ENCODE measurements at regions not wholly inside any gene's neighbourhood (a gene's known extent, or its start where the extent isn't known, plus 50 kb on each side); places are given as distances from the start of the nearest gene placed in this dataset.
A peak's percentile ranks its signal among the peaks of the same experiment; 100 is the strongest.

DNA sequence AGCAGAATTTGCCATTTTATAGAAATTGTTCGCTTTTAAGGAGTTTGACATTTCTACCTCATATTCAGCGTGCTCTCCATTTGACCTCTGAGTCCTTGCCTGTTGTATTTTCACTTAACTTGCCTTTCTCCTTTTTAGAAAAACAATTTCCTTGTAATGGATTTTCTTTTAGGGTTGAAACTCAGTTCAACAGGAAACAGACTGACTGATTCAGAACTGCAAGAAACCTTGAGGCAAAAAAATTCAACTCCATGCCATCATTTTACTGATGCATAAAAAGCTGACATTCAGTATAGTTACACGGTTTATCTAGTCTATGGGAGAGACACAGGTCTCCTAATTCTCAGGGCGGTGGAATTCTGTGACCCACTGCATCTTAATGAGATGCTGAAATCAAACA is 59.8 kb downstream of the MRPS30 start:
- peak in 1 of 4 donors; percentile 14 for DNase-seq (ENCODE audit: low read depth in 4 of 4, low spot score in 3 of 4)

DNA sequence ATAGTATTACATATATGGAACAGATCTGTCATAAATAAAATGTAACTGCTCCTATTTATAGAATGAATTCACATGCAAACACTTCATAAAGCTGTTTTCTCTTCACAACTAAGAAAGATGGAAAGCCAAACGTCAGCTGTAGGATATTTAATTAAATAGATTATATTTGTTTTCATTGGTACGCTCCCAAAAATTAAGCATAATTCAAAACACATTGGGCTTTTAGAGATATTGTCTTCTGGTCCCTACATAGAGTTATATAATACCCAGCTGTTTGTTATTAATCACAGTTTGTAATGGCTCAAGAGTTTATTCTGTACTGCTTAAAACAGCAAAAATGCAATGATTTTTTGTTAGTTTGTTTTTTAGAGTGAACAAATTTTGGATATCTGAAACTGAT is 61.2 kb downstream of the MRPS30 start:
- DNase-seq (ENCODE audit: low read depth in 4 of 4, low spot score in 3 of 4) = peak; percentile 13 to 38 (median 26)

DNA sequence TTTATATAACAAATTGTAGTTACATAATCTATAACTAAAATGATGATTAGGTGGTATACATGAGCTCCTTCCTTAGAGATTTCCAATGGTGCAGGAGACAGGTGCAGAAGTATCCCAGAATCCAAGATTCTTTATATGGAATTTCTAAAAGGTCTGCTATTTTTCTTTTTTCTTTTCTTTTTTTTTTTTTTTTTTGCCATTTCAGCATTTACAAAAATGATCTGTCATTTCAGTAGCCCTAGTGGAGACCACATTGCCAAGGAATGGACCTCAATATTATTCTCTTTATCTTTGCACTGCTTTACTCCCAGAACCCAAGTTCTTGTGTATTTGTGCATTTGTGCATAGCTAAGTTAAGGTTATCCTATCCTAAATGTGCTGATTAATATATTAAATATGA is 61.7 kb downstream of the MRPS30 start:
- DNase-seq (ENCODE audit: low read depth in 4 of 4, low spot score in 3 of 4) = no peak

DNA sequence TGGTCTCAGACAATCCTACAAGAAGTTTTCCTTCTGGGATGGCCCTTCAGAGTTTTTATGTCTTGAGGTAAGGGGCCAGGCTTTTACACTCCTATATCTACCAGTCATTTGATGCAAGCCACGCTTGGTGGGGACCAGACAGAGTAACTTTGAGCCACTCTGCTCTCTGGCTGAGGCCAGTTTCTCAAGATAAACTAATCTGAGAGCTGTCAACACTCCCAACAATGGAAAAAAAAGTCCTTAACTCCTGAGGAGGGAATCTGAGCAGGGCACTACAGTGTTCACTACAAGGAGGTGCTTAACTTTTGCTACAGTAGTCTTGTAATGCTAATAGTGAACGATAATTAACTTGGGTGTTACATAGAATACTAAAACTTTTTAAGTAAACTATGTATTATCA is 62.7 kb downstream of the MRPS30 start:
- no peak for DNase-seq (ENCODE audit: low read depth in 4 of 4, low spot score in 3 of 4)

DNA sequence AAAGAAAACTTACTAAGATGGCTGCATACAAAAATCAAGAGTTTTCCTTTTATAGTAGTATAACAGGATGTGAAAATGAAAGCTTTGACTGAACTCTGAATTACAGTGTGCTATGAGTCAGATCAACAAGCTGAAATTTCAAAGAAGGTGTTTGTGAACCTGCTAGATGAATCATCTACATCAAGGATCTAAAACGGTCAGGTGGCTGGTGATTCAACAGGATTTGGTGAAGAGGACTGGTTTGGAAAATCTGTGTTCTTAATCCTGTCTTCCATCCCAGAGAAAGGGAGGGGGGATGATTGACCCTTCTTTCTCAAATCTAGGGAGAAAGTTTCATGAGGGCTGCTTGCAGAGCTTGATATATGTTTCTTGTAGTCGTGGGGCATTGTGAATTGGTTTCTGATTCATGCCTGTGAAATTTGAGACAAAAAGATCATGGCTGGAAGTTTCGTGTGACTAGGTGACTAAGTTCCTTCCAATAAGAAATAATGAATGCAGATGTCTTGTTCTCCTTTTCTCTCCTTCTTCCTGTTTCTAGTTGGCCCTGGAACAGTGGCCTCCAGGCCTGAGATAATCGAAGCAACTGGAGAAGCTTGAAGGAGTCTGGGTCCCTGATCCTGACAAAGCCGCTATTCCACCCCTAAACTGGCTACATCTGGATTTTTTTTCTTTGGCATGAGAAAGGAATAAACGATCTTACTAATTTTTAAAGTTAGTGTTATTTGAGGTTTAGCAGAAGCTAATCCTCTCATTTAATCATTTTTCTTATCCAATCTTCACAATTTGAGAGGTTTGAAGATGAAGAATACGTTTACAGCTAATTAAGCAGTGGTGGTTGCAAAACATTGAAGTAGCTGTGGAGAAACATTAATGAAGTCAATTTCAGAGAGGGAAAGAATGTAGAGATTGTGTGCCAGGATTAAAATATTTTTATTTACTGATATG is 67.2 kb downstream of the MRPS30 start:
- no peak for DNase-seq (ENCODE audit: low read depth in 4 of 4, low spot score in 3 of 4)

DNA sequence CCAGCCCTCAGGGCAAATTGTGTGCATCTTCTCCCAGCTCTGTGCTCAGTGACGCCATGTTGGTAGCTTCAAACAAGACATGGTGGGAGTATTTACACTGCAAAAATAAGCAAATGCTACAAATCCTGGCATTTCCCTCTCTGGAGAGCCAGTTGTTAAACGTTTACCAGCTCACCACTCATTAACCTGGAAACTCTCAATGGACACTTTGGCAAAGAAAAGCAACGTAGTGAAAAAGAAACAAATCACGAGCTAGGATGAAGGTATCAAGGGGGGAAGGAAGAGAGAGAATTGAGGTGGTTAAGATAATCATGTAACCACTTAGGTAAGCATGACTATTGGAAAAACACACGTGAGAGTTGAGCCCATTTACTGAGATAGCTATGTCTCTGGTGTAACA is 72.5 kb downstream of the MRPS30 start:
- DNase-seq (ENCODE audit: low read depth in 4 of 4, low spot score in 3 of 4) = no peak

DNA sequence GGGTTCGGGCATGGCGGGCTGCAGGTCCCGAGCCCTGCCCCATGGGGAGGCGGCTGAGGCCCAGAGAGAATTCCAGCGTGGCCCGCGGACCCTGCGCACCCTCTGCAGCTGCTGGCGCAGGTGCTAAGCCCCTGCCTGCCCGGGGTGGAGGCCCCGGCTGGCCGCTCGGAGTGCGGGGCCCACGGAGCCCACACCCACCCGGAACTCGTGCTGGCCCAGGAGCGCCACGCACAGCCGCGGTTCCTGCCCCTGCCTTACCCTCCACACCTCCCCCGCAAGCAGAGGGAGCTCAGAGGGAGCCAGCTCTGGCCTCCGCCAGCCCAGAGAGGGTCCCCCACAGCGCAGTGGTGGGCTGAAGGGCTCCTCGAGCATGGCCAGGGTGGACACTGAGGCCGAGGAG is 75.3 kb downstream of the MRPS30 start:
- no peak for DNase-seq (ENCODE audit: low read depth in 4 of 4, low spot score in 3 of 4)

DNA sequence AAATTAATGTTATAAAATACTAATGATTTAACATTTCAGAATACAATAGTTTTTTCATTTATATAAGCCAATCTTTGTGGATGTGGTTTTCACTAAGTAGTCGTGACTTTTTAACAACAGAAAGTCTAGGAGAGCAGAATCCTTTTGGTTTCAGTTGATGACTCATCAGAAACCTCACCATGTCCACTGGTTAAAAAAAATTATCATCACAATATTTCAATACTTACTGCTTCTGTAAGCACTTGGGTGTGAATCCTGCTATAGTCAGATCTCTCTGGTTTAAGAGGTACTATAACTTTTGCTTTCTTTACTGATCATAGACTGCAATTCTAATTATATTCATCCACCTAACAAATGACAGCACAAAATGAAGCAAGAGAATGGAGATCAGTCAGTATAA is 77.2 kb downstream of the MRPS30 start:
- no peak for DNase-seq (ENCODE audit: low read depth in 4 of 4, low spot score in 3 of 4)

DNA sequence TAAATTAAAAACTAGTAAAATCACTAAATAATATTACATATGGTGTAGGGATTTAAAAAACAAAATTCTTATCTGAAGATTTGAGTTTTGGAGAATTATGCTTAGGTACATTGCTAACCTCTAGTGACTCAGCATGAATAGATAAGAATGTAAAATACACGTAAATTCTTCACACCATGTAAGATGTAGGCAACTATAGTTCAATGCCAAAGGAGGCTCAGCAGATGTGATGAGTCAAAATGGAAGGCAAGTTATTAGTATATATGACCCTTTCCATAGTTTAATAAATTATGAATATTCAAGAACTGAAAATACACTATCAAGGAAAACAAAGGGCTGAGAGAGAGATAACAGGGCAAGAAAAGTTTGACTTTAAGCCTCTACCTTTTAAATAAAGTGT is 79.0 kb downstream of the MRPS30 start:
- DNase-seq (ENCODE audit: low read depth in 4 of 4, low spot score in 3 of 4) = no peak

DNA sequence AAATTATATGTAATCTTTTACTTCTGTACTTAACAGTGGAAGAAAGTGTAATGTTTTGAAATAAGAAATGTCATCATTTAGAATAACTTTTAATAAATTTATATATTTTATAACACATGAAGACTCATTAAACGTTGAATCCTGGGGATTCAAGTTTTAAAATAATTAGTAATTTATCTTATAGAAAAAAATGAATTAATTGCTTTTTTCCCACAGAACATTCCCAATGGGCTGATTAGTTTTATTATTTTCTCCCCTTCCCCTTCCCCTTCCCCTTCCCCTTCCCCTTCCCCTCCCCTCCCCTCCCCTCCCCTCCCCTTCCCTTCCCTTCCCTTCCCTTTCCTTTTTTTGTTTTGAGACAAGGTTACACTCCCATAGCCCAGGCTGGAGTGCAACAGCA is 79.7 kb downstream of the MRPS30 start:
- DNase-seq (ENCODE audit: low read depth in 4 of 4, low spot score in 3 of 4) = no peak

DNA sequence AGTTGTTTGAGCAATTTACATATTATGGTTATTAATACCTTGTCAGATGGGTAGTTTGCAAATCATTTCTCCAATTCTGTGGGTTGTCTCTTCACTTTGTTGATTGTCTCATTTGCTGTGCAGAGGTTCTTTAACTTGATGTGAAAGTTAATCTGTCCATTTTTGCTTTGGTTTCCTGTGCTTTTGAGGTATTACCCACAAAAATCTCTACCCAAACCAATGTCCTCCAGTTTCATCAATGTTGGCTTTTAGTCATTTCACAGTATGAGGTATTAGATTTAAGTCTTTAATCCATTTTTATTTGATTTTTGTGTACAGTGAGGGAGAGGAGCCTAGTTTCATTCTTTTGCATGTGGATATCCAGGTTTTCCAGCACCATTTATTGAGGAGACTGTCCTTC is 82.4 kb downstream of the MRPS30 start:
- no peak for DNase-seq (ENCODE audit: low read depth in 4 of 4, low spot score in 3 of 4)

DNA sequence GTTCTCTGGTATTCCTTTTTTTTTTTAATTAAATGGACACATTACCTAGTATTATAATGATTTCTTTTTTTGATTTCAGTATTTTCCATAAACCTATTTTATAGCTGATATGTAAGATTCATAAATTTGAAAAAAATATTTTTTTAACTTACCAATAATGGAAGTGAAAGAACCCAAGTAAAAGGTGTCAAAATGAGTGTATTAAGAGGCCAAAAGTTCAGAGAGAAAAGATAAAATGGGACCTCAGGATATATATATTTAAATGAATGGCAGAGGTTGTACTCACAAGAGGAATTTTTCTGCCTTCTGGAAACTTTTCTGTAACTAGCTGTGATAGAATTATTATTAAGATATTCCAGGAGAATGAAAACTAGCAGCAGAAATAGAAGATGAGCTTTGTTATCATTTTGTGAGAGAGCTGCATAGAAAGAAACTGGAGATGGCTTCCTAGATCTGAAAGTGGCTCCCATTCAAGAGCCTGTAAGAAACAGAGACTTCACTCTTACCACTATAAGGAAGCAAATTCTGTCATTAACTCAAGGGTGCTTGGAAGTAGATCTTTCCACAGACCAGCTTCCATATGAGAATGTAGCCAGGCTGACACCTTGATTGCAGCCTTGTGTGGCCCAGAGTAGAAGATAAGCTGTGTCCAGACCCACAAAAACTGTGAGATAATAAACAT is 91.7 kb downstream of the MRPS30 start:
- DNase-seq (ENCODE audit: low read depth in 4 of 4, low spot score in 3 of 4) = no peak

DNA sequence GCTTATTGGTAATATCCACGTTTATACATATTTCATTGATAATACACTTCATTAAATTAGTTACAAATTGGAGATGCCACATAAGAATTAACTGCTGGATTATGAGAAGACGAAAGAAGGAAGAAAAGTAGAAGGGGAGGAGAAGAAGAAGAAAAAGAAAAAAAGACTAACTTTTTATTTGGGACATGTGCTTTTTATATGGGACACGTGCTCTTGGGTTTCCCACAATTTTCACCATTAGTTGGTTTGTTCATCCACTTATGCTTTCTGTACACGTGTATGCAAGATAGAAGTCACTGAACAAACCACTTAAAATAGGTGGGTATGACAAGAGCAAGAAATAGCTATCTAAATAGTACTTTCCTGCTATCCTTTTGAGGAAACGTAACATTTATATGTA is 98.6 kb downstream of the MRPS30 start:
- no peak for DNase-seq (ENCODE audit: low read depth in 4 of 4, low spot score in 3 of 4)

DNA sequence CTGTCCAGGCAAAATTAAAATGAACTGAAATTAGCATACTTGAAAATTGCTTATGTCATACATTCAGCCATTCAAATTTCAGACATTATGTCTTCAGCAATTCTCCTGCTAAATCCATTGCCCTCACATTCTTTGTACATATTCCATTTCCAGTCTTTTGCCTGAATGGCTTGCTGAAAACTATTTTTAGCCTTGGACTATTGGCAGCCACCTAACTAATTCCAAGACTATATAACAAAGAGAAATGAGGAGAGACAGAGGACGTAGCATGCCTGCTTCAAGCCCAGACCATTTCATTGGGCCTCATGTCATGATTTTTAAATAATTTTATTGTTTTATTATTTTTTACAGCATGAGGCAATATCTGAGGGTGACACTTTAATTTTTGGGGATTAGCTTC is 100.3 kb downstream of the MRPS30 start:
- DNase-seq (ENCODE audit: low read depth in 4 of 4, low spot score in 3 of 4) = no peak

DNA sequence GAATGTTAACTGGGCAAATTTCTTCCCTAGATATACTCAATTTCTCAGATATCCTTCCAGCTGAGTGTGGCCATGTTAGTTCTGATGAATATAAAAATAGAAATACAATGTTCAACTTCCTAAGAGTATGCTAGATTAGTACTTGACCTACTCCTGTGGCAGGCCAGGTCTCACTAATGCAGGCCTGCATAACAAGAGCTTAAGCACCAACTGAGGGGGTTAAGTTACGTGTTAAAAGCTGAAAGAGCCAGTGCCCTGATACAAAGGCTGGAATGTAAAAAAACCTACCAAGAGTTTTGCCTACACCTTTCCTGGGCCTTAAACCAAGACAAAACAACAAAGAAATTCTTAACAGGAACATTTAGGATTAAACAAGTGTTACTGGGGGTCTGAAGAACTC is 102.8 kb downstream of the MRPS30 start:
- DNase-seq (ENCODE audit: low read depth in 4 of 4, low spot score in 3 of 4) = no peak

DNA sequence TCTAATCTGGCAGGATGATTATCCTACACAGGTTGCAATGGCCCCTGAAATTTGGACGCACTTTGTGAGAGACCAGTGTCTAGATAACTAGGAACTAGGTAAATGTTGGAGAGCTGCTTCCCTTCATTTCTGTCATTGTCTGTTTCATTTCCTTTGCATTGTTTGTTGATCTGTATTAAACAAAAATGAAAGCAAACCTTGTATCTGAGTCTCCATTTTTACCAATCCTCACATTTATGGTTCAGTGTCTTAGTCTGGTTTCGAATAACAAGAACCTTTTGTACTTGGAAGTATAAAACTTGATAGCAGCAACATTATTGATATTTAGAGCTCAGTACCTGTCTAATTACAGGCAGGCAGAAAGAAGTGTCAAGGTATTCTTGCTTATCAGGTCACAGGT is 105.5 kb downstream of the MRPS30 start:
- DNase-seq (ENCODE audit: low read depth in 4 of 4, low spot score in 3 of 4) = no peak

DNA sequence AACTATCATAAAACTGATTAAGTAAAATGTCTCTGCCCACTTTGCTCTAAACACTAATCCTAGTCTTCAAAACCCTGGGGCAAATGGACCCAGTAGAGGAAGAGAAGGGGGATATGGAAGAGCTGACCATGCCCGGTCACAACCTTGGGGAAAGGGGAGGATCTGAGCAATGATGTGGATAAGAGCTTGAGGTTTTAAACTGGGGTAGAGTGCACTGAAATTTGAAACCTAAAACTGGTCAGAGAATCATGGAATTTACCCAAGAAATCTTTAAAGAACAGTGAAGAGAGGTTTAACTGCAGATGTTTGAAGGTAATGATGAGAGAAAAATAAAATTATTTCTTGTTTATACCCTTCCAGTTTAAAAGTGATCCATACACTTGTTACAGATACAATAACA is 110.8 kb downstream of the MRPS30 start:
- DNase-seq (ENCODE audit: low read depth in 4 of 4, low spot score in 3 of 4) = no peak

DNA sequence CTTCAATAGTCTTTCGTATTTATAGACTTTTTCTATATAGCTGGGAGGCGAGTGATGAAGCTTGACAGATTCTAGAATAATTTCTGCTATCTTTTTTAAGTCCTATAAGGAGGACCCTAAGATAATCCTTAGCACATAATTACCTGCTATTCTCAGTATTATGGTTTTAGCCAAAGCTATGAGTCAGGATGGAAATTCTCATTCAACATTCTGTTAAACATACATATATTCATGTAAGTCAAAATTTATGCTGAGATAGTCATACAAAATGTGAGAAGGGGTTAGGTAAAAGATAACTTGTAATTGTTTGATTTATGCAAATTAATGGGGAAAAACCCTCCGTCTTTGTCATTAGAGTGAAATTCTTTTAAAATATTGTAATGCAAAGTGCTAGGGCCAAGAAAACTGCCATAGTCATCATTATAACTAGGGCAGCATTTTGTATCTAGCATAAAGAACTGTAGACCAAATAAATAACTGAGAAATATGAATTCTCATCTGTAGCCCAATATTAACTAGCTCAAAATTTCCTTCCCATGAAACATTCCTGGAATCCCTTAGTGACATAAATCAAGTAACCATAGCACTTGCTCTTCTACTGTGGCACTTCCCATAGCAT is 118.5 kb downstream of the MRPS30 start:
- DNase-seq (ENCODE audit: low read depth in 4 of 4, low spot score in 3 of 4) = no peak

DNA sequence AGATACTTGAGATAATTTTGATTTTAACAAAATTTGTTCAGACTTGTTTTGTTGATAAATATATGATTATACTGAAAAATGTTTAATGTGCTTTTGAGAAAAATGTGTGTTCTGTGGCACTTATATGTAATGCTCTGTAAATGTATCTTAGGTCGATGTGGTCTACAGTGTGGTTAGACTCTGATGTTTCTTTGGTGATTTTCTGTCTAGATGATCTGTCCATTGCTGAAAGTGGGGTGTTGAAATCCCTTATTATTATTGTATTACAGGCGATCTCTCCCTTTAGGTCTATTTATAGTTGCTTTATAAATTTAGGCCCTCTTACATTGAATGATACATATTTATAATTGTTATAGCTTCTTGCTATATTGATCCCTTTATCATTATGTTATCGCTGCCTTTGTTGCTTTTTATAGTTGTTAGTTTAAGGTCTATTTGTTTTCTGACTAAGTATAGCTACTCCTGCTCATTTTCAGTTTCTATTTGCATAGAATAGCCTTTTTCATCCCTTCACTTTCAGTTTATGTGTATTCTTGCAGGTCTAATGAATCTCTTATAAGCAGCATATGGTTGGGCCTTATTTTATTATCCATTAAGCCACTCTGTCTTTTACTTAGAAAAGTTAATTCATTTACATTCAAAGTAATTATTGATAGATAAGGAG is 124.3 kb downstream of the MRPS30 start:
- no peak for DNase-seq (ENCODE audit: low read depth in 4 of 4, low spot score in 3 of 4)

DNA sequence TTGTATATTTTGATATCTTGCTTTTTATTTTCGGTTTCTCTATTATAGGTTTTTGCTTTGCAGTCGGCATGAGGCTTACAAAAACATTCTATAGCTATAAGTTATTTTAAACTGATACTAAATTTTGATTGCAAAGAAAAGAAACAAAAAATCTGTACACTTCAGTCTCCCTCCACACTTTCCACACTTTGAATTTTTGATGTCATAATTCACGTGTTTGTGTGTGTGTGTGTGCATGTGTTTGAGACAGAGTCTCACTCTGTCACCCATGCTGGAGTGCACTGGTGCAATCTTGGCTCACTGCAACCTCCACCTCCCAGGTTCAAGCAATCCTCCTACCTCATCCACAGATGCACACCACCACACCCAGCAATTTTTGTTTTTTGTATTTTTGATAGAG is 124.9 kb downstream of the MRPS30 start:
- DNase-seq (ENCODE audit: low read depth in 4 of 4, low spot score in 3 of 4) = no peak

DNA sequence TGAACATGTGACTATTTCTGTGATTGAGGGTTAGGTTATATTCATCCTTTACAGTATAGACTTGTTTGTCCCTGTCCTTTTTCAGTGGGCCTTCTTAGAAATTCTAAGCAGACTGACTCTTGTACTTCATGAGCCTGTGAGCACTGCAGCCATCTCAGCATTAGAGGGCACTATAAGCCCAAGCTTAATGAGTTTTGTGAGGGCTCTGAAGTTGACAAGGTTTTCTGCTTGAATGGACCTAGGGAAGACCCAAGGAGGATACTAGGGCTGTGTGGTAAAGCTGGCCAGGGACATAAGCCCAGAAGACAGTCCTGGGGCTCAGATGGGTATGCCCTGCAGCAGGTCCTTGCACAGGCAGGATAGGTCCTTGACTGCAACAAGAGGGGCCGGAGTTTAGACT is 126.5 kb downstream of the MRPS30 start:
- no peak for DNase-seq (ENCODE audit: low read depth in 4 of 4, low spot score in 3 of 4)
